NOMO-1 (cell line): ENCODE measurements at regions not wholly inside any gene's neighbourhood (a gene's known extent, or its start where the extent isn't known, plus 50 kb on each side); places are given as distances from the start of the nearest gene placed in this dataset.

Experiments used
- DNase-seq, 2 experiments: peaks; one replicate each; lab custom pipeline; 2025; ENCODE audit not compliant: unreplicated experiment in 2 of 2; lab: John Stamatoyannopoulos, UW

- no peak for DNase-seq
Observed at GRCh38 chr6:133748628-133749027, 140.3 kb upstream of the TCF21 start.

GRCh38 chr6:133749427-133749826, 139.5 kb upstream of the TCF21 start:
- DNase-seq = no peak

GRCh38 chr6:133752129-133752528, 136.8 kb upstream of the TCF21 start:
- no peak for DNase-seq

GRCh38 chr6:133753756-133754155, 135.2 kb upstream of the TCF21 start:
- DNase-seq = no peak

- DNase-seq = no peak
Observed at GRCh38 chr6:133754298-133754697, 134.6 kb upstream of the TCF21 start.

GRCh38 chr6:133756078-133756695, 132.7 kb upstream of the TCF21 start:
- DNase-seq = no peak

GRCh38 chr6:133757335-133757734, 131.6 kb upstream of the TCF21 start:
- DNase-seq = no peak

GRCh38 chr6:133758815-133759335, 130.0 kb upstream of the TCF21 start:
- DNase-seq = no peak

GRCh38 chr6:133759524-133759923, 129.4 kb upstream of the TCF21 start:
- no peak for DNase-seq

GRCh38 chr6:133761706-133762105, 127.2 kb upstream of the TCF21 start:
- no peak for DNase-seq

GRCh38 chr6:133764008-133764753, 124.7 kb upstream of the TCF21 start:
- DNase-seq = no peak

- DNase-seq = no peak
Observed at GRCh38 chr6:133764754-133765208, 124.1 kb upstream of the TCF21 start.

- DNase-seq = no peak
Observed at GRCh38 chr6:133767357-133767970, 121.4 kb upstream of the TCF21 start.

GRCh38 chr6:133768656-133769295, 120.1 kb upstream of the TCF21 start:
- no peak for DNase-seq

- no peak for DNase-seq
Observed at GRCh38 chr6:133769463-133769862, 119.5 kb upstream of the TCF21 start.

- no peak for DNase-seq
Observed at GRCh38 chr6:133772567-133772966, 116.3 kb upstream of the TCF21 start.

GRCh38 chr6:133773776-133774175, 115.1 kb upstream of the TCF21 start:
- no peak for DNase-seq

GRCh38 chr6:133774356-133774755, 114.6 kb upstream of the TCF21 start:
- no peak for DNase-seq

- no peak for DNase-seq
Observed at GRCh38 chr6:133778414-133779130, 110.3 kb upstream of the TCF21 start.

- no peak for DNase-seq
Observed at GRCh38 chr6:133779916-133780695, 108.8 kb upstream of the TCF21 start.
